Activated CD4-positive, alpha-beta memory T cell treated with anti-CD3 and anti-CD28 coated beads for 36 hours (primary cell): ENCODE measurements at regions not wholly inside any gene's neighbourhood (a gene's known extent, or its start where the extent isn't known, plus 50 kb on each side); places are given as distances from the start of the nearest gene placed in this dataset.

Experiments used
- CTCF ChIA-PET: fragments of 350-600 bp; sonication (Branson Sonifier 250); formaldehyde crosslinking; loops from one replicate; lab custom pipeline; 2021; ENCODE audit warnings: antibody characterized with exemption, inconsistent platforms; lab: Charles Lee
- POLR2A ChIA-PET: fragments of 350-600 bp; sonication (Branson Sonifier 250); formaldehyde crosslinking; loops from one replicate; lab custom pipeline; 2021; ENCODE audit warnings: antibody characterized with exemption; lab: Charles Lee
- DNase-seq: peaks from one replicate; pipeline ENCODE4 v3.0.0-alpha.2; 2020
- H3K27ac Mint-ChIP-seq: one replicate; pipeline ENCODE4 v1.8.0; 2021; ENCODE audit warnings: mixed read lengths
- H3K27me3 Mint-ChIP-seq: one replicate; pipeline ENCODE4 v1.8.0; 2021; ENCODE audit warnings: mixed read lengths
- H3K36me3 Mint-ChIP-seq: one replicate; pipeline ENCODE4 v1.8.0; 2021; ENCODE audit warnings: mixed read lengths
- H3K4me1 Mint-ChIP-seq: one replicate; pipeline ENCODE4 v1.8.0; 2021; ENCODE audit warnings: low read depth, mixed read lengths
- H3K4me3 Mint-ChIP-seq: one replicate; pipeline ENCODE4 v1.8.0; 2021; ENCODE audit warnings: mild to moderate bottlenecking, mixed read lengths
- H3K9me3 Mint-ChIP-seq: one replicate; pipeline ENCODE4 v1.8.0; 2021; ENCODE audit warnings: mixed read lengths
- intact Hi-C: fragments of 100-400 bp; cut with micrococcal nuclease; formaldehyde crosslinking; loops from one replicate; pipeline ENCODE4 v1.15.1; 2023

GRCh38 chr9:135320943-135321342 is 158.6 kb upstream of the PPP1R26 start:
- intact Hi-C loops: no loop called here
- Mint-ChIP-seq H3K4me1 (no peaks in the 10 kb centered on the region), H3K9me3 (no peaks in the 10 kb centered on the region), H3K27ac (no peak overlapping the region), H3K4me3 (no peak overlapping the region), H3K27me3 (peaks cover 2% of the 10 kb centered on the region), H3K36me3 (no peaks in the 10 kb centered on the region)
- DNase-seq: no peak
- ChIA-PET CTCF (no interaction called here), POLR2A (no interaction called here)

DNA sequence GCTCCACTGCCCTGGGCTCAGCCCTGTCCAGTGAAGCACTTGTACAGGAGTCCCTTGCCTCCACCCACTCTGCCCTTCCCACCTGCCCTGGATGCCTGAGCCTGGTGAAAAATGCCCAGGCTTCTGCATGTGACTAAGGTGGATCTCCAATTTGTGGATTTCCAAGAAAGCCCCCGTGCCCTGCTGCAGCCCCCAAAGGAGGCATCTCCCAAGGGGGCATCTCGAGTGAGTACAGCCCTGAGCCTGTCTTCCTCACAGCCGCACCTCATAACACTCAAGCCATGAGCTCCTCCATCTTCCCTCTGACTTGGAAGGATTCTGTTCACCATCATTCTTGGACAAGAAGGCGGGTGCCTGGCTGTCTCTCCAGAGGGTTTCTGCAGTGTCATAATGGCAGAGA is 158.0 kb upstream of the PPP1R26 start:
- Mint-ChIP-seq H3K27me3 (peaks cover 2% of the 10 kb centered on the region), H3K4me1 (no peaks in the 10 kb centered on the region), H3K36me3 (no peaks in the 10 kb centered on the region), H3K27ac (no peak overlapping the region), H3K9me3 (no peaks in the 10 kb centered on the region), H3K4me3 (no peak overlapping the region)
- no peak for DNase-seq
- ChIA-PET CTCF (no interaction called here), POLR2A (no interaction called here)
- intact Hi-C loops: no loop called here

- no peaks in the 10 kb centered on the region for H3K9me3 Mint-ChIP-seq
- H3K4me1 Mint-ChIP-seq: no peaks in the 10 kb centered on the region
- CTCF ChIA-PET: no interaction called here
These were observed 155.3 kb upstream of the PPP1R26 start for GRCh38 chr9:135324329-135324728.

DNA sequence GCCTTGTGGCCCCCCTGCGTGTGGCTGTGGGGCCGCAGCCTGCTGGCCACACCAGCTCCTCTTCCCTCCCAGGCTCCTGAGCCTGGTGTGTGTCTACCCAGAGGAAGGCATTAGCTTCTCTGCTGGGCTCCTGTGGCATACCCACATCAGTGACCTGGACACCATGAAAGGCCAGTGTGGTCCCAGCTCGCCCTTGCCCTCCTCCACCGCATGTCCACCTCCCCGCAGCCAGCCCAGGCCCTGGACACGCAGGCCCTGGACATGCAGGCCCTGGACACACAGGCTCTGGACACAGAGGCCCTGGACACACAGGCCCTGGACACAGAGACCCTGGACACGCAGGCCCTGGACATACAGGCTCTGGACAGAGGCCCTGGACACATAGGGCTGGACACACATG is 153.4 kb upstream of the PPP1R26 start:
- no peaks in the 10 kb centered on the region for H3K4me1 Mint-ChIP-seq
- no peaks in the 10 kb centered on the region for H3K36me3 Mint-ChIP-seq
- DNase-seq: no peak
- peaks cover 5% of the 10 kb centered on the region for H3K27me3 Mint-ChIP-seq
- intact Hi-C loops: no loop called here
- no peak overlapping the region for H3K27ac Mint-ChIP-seq
- no peaks in the 10 kb centered on the region for H3K9me3 Mint-ChIP-seq
- no peak overlapping the region for H3K4me3 Mint-ChIP-seq
- CTCF ChIA-PET: no interaction called here
- POLR2A ChIA-PET: no interaction called here

More at GRCh38 chr9:135324329-135324728, 155.3 kb upstream of the PPP1R26 start:
- H3K36me3 Mint-ChIP-seq: no peaks in the 10 kb centered on the region
- no peak for DNase-seq
- POLR2A ChIA-PET: no interaction called here
- peaks cover 5% of the 10 kb centered on the region for H3K27me3 Mint-ChIP-seq
- no peak overlapping the region for H3K27ac Mint-ChIP-seq
- intact Hi-C loops: no loop called here
- H3K4me3 Mint-ChIP-seq: no peak overlapping the region

DNA sequence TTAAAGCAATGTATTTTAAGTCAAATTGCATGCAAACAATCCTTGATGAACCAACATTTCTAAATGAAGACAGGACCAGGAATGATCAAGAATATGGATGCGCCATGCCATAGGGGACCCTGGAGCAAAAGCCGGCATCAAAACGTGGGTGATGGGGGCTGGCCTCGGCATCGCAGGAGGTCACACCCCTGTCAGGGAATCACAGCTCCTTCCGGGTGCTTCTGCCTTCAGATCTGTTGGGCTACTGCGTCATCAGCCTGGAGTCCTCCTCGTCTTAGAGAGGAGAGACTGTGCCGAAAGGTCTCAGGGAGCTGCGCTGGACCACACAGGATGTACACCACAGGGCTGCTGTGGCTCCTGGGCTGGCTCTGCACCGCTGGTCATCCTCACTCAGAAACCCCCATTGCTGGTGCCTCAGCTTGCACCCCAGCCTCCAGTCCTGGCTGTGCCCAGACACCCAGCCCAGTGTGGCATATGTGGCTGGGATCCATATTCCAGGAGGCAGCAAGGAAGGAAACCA is 152.9 kb upstream of the PPP1R26 start:
- H3K27me3 Mint-ChIP-seq: peaks cover 5% of the 10 kb centered on the region
- H3K4me1 Mint-ChIP-seq: no peaks in the 10 kb centered on the region
- ChIA-PET POLR2A (no interaction called here), CTCF (no interaction called here)
- H3K4me3 Mint-ChIP-seq: no peak overlapping the region
- H3K27ac Mint-ChIP-seq: no peak overlapping the region
- DNase-seq: no peak
- H3K9me3 Mint-ChIP-seq: no peaks in the 10 kb centered on the region
- intact Hi-C loops: no loop called here
- no peaks in the 10 kb centered on the region for H3K36me3 Mint-ChIP-seq

- POLR2A ChIA-PET: no interaction called here
- H3K4me1 Mint-ChIP-seq: no peaks in the 10 kb centered on the region
- intact Hi-C loops: no loop called here
- CTCF ChIA-PET: no interaction called here
- no peak overlapping the region for H3K4me3 Mint-ChIP-seq
- H3K27me3 Mint-ChIP-seq: peaks cover 5% of the 10 kb centered on the region
- DNase-seq: no peak
- H3K27ac Mint-ChIP-seq: no peak overlapping the region
- H3K9me3 Mint-ChIP-seq: no peaks in the 10 kb centered on the region
- no peaks in the 10 kb centered on the region for H3K36me3 Mint-ChIP-seq
These were observed 150.8 kb upstream of the PPP1R26 start for GRCh38 chr9:135328485-135329417.

- Mint-ChIP-seq H3K36me3 (no peaks in the 10 kb centered on the region), H3K9me3 (no peaks in the 10 kb centered on the region), H3K4me3 (no peak overlapping the region), H3K27ac (no peak overlapping the region), H3K27me3 (peaks cover 5% of the 10 kb centered on the region), H3K4me1 (no peaks in the 10 kb centered on the region)
- intact Hi-C loops: no loop called here
- ChIA-PET CTCF (no interaction called here), POLR2A (no interaction called here)
- no peak for DNase-seq
These were observed 149.8 kb upstream of the PPP1R26 start for GRCh38 chr9:135329571-135330306.

DNA sequence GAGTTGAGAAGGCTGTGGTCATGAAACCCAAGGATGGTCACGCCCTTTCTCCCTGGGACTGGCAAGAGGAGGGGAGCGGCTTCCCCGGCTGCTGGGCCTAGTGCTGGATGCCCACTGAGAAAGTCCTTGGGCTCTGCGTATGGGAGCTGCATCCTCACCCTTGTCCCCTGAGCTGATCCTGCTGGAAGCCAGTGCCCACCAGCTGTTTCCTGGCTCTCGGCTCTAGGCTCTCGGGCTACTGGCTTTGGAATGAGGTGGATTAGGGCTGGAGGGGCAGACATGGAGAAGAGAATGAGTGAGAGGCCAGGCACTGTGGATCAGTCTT is 149.3 kb upstream of the PPP1R26 start:
- POLR2A ChIA-PET: no interaction called here
- no peaks in the 10 kb centered on the region for H3K4me1 Mint-ChIP-seq
- CTCF ChIA-PET: no interaction called here
- no peaks in the 10 kb centered on the region for H3K36me3 Mint-ChIP-seq
- H3K27me3 Mint-ChIP-seq: peaks cover 5% of the 10 kb centered on the region
- H3K9me3 Mint-ChIP-seq: no peaks in the 10 kb centered on the region
- no peak overlapping the region for H3K27ac Mint-ChIP-seq
- no peak overlapping the region for H3K4me3 Mint-ChIP-seq
- intact Hi-C loops: no loop called here
- DNase-seq: no peak

GRCh38 chr9:135330685-135331590 is 148.6 kb upstream of the PPP1R26 start:
- no peak overlapping the region for H3K27ac Mint-ChIP-seq
- H3K27me3 Mint-ChIP-seq: peaks cover 4% of the 10 kb centered on the region
- no peak overlapping the region for H3K4me3 Mint-ChIP-seq
- no peaks in the 10 kb centered on the region for H3K4me1 Mint-ChIP-seq
- H3K9me3 Mint-ChIP-seq: no peaks in the 10 kb centered on the region
- POLR2A ChIA-PET: no interaction called here
- CTCF ChIA-PET: no interaction called here
- DNase-seq: no peak
- H3K36me3 Mint-ChIP-seq: no peaks in the 10 kb centered on the region
- intact Hi-C loops: no loop called here

DNA sequence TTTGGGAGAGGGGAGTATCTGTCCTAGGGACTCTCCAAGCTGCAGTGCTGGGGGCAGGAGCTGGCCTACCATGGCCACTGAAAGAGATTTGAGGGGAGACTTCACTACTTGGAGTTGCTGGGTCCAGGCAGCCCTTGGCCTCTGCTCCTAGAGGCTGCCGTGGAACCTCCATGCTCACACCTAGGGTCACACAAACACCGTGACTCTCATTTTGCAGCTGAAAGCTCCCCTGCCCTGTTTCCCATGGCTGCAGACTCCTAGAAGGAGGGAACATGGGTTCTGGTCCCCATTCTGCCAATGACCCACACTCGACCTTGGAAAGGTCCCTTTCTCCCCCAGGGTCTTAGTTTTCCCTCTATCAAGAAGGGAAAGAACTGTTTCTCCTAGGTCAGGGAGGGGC is 147.1 kb upstream of the PPP1R26 start:
- H3K27ac Mint-ChIP-seq: no peak overlapping the region
- no peak for DNase-seq
- intact Hi-C loops: no loop called here
- POLR2A ChIA-PET: no interaction called here
- CTCF ChIA-PET: no interaction called here
- no peaks in the 10 kb centered on the region for H3K36me3 Mint-ChIP-seq
- H3K27me3 Mint-ChIP-seq: peaks cover 7% of the 10 kb centered on the region
- H3K9me3 Mint-ChIP-seq: no peaks in the 10 kb centered on the region
- no peak overlapping the region for H3K4me3 Mint-ChIP-seq
- H3K4me1 Mint-ChIP-seq: no peaks in the 10 kb centered on the region

DNA sequence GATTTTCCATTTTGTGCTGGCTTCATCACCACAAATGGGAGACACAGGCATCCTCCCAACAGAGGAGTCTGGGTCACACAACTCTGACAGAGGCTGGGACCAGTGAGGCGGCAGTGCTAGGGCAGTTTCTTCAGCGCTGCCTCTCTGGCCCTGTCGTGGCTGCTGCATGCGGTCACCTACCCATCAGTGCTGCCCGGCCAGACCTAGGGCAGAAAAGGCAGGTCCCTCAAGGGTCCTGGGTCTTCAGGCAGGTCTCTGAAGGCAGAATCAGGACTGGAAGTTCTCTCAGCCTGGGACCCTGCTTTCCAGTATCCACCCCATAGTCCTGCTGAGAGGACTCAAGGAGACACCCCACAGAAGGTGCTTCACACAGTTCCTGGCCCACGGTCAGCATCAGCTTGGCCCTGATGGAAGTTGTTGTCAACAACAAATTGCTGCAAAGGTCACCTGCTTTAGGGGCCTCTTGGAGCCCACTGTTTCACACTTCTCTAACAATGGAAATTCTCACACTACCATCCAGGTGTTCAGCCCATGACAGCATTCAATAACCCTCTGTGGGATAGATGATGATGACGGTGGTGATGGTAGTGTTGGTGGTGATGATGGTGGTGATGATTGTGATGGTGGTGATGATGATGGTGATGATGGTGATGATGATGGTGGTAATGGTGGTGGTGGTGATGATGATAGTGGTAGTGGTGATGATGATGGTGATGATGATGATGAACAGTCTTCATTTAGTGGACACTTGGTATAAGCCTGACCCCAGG is 146.4 kb upstream of the PPP1R26 start:
- intact Hi-C loops: no loop called here

More for the DNA sequence above, 146.4 kb upstream of the PPP1R26 start:
- Mint-ChIP-seq H3K4me3 (no peak overlapping the region), H3K9me3 (no peaks in the 10 kb centered on the region), H3K4me1 (no peaks in the 10 kb centered on the region), H3K27me3 (peaks cover 4% of the 10 kb centered on the region), H3K36me3 (no peaks in the 10 kb centered on the region), H3K27ac (no peak overlapping the region)
- ChIA-PET POLR2A (no interaction called here), CTCF (no interaction called here)
- no peak for DNase-seq
